ENCODE measurements at regions not wholly inside any gene's neighbourhood (a gene's known extent, or its start where the extent isn't known, plus 50 kb on each side); places are given as distances from the start of the nearest gene placed in this dataset.

DNA sequence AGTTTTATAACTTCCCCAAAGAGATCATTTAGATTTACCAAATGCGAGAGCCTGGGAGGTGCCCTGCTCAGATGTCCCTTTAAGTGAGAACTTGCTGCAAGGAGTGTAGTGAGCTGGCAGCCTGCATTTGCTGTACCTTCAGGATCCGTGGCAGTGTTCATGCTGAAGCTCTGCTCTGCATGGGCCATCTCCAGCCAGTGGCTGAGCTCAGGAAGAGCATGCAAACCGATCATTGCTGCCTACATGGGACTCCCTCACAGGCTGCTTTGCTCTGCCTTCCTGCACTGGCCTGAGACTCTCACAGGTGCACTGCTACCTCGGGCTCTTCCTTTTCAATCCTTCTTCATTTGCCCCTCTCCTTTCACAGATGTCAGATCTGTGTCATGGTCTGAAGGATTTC lies 152.0 kb upstream of the SFRP2 start:
- Histone ChIP-seq H3K27me3 (ENCODE audit: insufficient read depth) (no peaks in the 10 kb centered on the region), H3K4me3 (no peak overlapping the region), H3K9me2 (ENCODE audit: insufficient read depth) (0 out of 2 replicates have a peak, but pooled peaks cover 6% of the 10 kb centered on the region), H3F3A (replicated peaks; ENCODE audit: low read depth) (no peaks in the 10 kb centered on the region), H2AFZ (peak overlapping the region; percentile 29), H3K27ac (ENCODE audit: low read depth) (no peak overlapping the region), H3K4me2 (no peak overlapping the region), H3K36me3 (ENCODE audit: insufficient read depth) (no peaks in the 10 kb centered on the region), H3K4me1 (ENCODE audit: insufficient read depth) (no peaks in the 10 kb centered on the region), H4K20me1 (replicated peaks; ENCODE audit: insufficient read depth) (no peaks in the 10 kb centered on the region), H3K79me2 (replicated peaks; ENCODE audit: insufficient read depth) (no peaks in the 10 kb centered on the region)
- Mint-ChIP-seq H3K27ac (no peak overlapping the region), H3K9me3 (no peaks in the 10 kb centered on the region), H3K36me3 (ENCODE audit: low read depth) (no peaks in the 10 kb centered on the region), H3K4me1 (peaks cover 5% of the 10 kb centered on the region; the same call in 2 of the 3 replicates), H3K4me3 (no peak overlapping the region), H3K27me3 (ENCODE audit: insufficient read depth, low read depth, poor library complexity) (peaks cover 2% of the 10 kb centered on the region)
- peak; percentile 10 for DNase-seq (ENCODE audit: low spot score)
- no peak for TF ChIP-seq EZH2 (IDR thresholded peaks at IDR 0.05; ENCODE audit: low read depth, unreplicated experiment)
- TF ChIP-seq, protein P1, sequence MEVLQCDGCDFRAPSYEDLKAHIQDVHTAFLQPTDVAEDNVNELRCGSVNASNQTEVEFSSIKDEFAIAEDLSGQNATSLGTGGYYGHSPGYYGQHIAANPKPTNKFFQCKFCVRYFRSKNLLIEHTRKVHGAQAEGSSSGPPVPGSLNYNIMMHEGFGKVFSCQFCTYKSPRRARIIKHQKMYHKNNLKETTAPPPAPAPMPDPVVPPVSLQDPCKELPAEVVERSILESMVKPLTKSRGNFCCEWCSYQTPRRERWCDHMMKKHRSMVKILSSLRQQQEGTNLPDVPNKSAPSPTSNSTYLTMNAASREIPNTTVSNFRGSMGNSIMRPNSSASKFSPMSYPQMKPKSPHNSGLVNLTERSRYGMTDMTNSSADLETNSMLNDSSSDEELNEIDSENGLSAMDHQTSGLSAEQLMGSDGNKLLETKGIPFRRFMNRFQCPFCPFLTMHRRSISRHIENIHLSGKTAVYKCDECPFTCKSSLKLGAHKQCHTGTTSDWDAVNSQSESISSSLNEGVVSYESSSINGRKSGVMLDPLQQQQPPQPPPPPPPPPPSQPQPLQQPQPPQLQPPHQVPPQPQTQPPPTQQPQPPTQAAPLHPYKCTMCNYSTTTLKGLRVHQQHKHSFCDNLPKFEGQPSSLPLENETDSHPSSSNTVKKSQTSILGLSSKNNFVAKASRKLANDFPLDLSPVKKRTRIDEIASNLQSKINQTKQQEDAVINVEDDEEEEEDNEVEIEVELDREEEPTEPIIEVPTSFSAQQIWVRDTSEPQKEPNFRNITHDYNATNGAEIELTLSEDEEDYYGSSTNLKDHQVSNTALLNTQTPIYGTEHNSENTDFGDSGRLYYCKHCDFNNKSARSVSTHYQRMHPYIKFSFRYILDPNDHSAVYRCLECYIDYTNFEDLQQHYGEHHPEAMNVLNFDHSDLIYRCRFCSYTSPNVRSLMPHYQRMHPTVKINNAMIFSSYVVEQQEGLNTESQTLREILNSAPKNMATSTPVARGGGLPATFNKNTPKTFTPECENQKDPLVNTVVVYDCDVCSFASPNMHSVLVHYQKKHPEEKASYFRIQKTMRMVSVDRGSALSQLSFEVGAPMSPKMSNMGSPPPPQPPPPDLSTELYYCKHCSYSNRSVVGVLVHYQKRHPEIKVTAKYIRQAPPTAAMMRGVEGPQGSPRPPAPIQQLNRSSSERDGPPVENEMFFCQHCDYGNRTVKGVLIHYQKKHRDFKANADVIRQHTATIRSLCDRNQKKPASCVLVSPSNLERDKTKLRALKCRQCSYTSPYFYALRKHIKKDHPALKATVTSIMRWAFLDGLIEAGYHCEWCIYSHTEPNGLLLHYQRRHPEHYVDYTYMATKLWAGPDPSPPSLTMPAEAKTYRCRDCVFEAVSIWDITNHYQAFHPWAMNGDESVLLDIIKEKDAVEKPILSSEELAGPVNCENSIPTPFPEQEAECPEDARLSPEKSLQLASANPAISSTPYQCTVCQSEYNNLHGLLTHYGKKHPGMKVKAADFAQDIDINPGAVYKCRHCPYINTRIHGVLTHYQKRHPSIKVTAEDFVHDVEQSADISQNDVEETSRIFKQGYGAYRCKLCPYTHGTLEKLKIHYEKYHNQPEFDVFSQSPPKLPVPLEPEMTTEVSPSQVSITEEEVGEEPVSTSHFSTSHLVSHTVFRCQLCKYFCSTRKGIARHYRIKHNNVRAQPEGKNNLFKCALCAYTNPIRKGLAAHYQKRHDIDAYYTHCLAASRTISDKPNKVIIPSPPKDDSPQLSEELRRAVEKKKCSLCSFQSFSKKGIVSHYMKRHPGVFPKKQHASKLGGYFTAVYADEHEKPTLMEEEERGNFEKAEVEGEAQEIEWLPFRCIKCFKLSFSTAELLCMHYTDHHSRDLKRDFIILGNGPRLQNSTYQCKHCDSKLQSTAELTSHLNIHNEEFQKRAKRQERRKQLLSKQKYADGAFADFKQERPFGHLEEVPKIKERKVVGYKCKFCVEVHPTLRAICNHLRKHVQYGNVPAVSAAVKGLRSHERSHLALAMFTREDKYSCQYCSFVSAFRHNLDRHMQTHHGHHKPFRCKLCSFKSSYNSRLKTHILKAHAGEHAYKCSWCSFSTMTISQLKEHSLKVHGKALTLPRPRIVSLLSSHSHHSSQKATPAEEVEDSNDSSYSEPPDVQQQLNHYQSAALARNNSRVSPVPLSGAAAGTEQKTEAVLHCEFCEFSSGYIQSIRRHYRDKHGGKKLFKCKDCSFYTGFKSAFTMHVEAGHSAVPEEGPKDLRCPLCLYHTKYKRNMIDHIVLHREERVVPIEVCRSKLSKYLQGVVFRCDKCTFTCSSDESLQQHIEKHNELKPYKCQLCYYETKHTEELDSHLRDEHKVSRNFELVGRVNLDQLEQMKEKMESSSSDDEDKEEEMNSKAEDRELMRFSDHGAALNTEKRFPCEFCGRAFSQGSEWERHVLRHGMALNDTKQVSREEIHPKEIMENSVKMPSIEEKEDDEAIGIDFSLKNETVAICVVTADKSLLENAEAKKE (CRISPR knock-in tag; IDR thresholded peaks at IDR 0.05) = 0 out of 2 replicates have a peak, but pooled peaks have one; percentile 3
- TF ChIP-seq EZH2phosphoT487 (IDR thresholded peaks at IDR 0.05; ENCODE audit: unreplicated experiment) = no peak
- peak; percentile 88 for ATAC-seq

DNA sequence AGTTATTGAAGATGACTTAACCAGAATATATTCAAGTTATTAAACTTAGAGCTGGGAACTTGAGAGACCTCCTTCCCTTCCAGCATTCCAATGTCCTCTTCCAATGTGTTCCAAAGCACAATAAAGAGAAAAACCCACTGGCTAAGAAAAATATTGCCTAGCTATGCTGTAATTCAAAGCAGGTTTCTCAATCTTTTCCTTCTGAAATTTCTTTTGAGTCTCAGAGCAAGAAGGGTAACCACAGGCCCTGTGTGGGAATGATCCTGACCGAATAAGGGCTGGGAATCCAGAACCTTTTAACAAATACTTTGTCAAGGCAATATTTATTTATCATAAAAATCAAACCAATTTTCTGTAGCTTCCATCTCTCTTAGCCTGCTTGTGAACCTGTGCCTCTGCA lies 150.7 kb upstream of the SFRP2 start:
- Histone ChIP-seq H3K4me3 (no peak overlapping the region), H4K20me1 (replicated peaks; ENCODE audit: insufficient read depth) (no peaks in the 10 kb centered on the region), H3F3A (replicated peaks; ENCODE audit: low read depth) (no peaks in the 10 kb centered on the region), H3K9me2 (ENCODE audit: insufficient read depth) (0 out of 2 replicates have a peak, but pooled peaks cover 3% of the 10 kb centered on the region), H3K4me1 (ENCODE audit: insufficient read depth) (no peaks in the 10 kb centered on the region), H3K27ac (ENCODE audit: low read depth) (no peak overlapping the region), H3K27me3 (ENCODE audit: insufficient read depth) (no peaks in the 10 kb centered on the region), H3K4me2 (no peak overlapping the region), H2AFZ (no peak overlapping the region; the same call in 1 of the 2 replicates), H3K79me2 (replicated peaks; ENCODE audit: insufficient read depth) (no peaks in the 10 kb centered on the region), H3K36me3 (ENCODE audit: insufficient read depth) (no peaks in the 10 kb centered on the region)
- Mint-ChIP-seq H3K27ac (no peak overlapping the region), H3K9me3 (no peaks in the 10 kb centered on the region), H3K36me3 (ENCODE audit: low read depth) (no peaks in the 10 kb centered on the region), H3K4me3 (no peak overlapping the region), H3K27me3 (ENCODE audit: insufficient read depth, low read depth, poor library complexity) (peaks cover under 1% of the 10 kb centered on the region), H3K4me1 (peaks cover 6% of the 10 kb centered on the region; the same call in 2 of the 3 replicates)
- no peak for DNase-seq (ENCODE audit: low spot score)
- ATAC-seq = no peak
- TF ChIP-seq CREB1 (CRISPR knock-in tag; IDR thresholded peaks at IDR 0.05; ENCODE audit: low read depth) = no peak
- no peak for TF ChIP-seq STAT1 (IDR thresholded peaks at IDR 0.05; ENCODE audit: unreplicated experiment)
- no peak for TF ChIP-seq ZNF114 (CRISPR knock-in tag; IDR thresholded peaks at IDR 0.05)
- no peak for TF ChIP-seq ETS1 (IDR thresholded peaks at IDR 0.05)
